ENCODE measurements at regions not wholly inside any gene's neighbourhood (a gene's known extent, or its start where the extent isn't known, plus 50 kb on each side); places are given as distances from the start of the nearest gene placed in this dataset.
"Not testable (repeated sequence)": the region's sequence is repeated elsewhere in the genome, so short reads cannot be mapped to it uniquely, and the experiment has no call there.

DNA sequence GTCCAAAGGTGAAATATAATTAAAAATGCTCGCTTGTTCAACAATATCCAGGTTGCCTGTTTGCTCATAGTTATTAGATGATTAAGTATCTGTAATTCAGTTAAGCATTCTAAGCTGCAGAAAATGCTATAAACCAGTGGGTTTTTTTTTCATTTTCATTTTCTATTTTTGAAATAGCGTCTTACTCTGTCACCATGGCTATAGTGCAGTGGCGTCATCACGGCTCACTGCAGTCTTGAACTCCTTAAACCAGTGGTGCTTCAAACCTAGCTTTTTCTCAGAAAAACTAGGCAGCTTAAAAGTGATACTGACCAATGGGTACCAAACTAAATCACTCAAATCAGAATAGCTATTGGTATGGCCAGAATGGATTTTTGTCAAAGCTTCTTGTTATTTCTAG is 925.2 kb downstream of the TSN start:
- DNase-seq, result no peak

DNA sequence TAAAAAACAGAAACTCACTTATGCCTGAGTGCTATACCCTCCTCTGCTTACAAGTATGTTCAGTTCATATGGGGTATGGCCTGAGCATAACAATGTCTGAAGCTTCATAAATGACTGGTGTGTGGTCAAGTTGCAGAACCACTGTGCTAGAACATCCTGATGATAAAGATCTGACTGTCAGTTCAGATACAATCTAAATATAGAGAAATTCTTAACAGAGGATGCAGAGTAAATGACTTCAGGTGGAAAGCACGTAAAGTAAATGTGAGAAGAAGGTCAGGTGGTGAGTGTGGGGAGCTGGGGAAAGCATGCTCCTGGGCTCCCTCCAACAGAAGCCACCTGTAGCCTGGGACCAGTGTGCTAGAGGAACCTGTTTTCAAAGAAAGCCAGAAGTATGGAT is 926.2 kb downstream of the TSN start:
- no peak for DNase-seq

DNA sequence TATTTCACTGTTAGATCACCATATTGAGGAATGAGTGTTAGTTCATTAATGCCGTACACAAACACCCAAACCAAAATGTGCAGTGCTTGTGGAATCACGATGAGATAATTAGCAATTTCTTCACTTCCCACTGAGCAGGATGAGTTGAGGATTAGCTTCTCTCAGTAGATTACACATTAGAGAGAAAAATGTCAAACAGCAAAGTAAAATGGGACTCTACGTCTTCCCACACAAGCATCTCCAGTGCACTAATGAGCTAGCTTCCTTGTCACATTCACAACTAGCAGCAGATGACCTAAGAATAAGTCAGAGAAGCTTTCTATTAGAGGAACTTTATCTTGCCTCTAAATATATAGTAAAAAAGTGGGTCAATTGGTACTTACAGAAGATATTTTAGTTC is 926.9 kb downstream of the TSN start:
- DNase-seq, result no peak

DNA sequence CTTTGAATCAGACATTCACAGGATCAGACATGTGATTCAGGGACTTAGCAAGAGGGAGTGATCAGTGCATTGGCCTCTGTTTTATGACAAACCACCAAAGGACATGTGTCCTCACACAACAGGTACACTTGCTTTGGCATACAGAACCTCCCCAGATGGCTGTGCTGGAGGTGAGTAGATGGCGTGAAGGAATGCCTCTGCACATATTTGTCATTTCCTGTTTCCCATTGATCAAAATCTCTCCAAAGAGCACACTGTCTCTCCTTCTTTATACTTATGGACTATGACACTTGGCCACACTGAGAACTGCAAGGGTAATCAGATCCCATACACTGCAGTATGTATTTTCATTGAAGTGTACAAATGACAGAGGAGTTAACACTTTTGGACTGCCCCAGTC is 927.6 kb downstream of the TSN start:
- DNase-seq, result no peak

DNA sequence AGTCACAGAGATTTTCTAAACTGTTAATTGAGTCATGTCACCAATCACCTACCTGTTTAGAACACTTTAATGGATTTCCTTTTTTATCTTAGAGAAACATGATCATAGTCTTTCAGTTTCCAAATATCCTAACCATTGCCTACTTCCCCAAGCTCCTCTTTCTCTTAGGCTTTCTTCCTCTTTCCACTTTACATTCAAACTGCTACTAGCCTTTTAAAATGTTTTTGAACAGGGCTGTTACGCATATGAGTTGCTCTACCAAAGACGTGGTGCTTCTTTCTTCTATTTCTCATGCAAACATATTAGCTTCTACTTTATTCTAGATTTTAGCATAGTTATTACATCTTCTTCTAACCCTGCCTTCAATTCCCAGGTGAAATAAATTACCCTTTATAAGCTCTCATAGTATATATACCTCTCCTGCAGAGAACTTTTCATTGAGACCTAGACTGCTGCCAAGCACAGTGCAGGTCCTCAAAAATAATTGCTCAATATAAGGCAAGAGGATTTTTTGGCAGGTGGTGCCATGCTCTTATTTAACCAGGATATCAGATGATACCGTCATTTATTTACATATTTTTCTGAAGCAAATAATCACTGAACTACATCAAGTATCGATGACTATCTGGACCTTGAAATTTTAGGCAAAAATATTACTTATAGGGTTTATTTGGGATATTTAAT is 937.1 kb downstream of the TSN start:
- no peak for DNase-seq

DNA sequence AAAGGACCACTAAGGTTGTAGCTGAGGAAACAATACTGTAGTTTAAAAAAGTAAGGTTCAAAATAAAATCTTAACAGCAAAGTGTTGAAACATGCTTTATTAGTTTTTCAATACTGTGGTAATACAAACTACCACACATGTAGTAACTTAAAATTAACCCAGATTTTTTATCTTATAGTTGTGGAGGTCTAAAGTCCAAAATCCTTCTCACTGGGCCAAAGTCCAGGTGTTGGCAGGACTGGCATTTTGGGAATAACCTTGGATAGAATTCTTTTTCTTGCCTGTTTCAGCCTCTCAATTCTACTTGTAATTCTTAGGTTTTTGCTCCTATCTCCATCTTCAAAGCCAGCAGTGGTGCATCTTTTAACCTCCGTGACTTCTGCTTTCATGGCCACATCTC is 942.0 kb downstream of the TSN start:
- DNase-seq, result no peak

DNA sequence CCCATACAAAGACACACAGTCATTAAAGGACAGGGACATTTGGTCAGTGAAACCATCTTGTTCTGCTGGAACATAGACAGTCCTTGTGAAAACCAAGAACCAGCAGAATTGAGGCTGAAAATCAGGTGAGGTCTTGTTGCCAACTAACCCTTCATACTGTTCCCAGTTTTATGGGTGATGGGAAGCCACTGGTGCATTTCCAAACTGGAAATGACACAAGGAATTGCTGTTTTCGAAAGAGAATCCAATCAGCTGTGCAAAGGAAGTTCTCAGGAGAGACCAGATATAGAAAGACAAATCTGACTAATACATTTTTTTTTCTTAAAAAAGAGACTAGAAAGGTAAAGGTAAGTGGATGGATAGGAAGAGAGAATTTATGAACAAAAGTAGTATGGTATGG is 948.2 kb downstream of the TSN start:
- no peak for DNase-seq

DNA sequence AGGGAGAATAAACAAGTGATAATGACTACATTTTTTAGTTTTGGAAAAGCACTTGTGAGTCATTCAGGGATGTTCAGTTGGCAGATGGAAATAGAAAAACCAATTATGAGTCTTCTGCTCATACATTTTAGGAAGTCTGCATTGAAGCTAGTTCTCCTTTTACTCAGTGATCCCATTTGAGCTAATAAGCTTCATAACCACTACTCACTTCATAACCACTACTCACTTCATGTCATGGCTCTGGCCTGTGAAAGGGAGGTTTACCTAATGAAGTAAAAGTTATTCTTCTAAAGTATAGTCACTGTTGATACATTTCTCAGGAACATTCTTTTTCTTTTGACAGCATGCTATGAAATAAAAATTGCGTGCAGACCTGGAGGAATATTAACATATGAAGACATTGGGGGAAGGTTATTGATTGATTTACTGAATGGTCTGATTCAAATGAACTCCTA is 948.7 kb downstream of the TSN start:
- no peak for DNase-seq

DNA sequence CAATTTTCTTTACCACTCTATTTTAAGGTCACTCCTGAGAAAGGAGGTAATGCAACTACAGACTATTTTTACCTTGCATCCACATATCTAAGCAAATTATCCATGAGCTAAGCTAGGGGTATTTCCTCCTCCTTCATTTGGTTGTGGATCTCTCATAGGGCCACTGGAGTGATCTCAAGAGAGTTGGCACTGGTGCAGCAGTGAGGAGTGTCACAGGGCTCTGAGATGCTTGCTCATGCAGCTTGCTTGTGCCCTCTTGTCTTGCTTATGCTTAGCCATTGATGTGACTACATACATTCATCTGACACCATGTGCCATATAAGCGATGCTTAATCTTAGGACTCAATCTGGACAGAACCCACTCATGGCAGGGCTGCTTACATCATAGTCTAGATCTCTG is 950.3 kb downstream of the TSN start:
- DNase-seq, result no peak

DNA sequence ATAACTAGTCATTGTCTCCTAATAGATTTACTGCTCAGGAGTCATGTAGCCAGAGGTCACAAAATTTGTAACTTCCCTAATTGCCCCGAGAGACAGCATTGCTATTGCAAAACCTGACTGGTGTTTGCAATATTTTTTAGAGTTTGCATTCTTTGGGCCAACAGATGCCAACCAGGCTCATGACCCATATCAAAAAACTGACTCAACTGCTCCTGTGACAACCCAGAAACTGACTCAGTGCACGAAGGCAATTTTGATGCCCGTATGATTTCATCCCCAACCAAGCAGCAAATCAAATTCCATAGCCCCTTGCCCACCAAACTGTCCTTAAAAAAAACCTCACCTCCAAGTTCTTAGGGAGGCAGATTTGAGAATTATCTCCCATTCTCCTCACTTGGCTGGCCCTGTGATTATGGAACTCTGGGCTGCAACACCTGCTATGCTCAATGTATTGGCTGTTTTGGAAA is 951.3 kb downstream of the TSN start:
- no peak for DNase-seq

DNA sequence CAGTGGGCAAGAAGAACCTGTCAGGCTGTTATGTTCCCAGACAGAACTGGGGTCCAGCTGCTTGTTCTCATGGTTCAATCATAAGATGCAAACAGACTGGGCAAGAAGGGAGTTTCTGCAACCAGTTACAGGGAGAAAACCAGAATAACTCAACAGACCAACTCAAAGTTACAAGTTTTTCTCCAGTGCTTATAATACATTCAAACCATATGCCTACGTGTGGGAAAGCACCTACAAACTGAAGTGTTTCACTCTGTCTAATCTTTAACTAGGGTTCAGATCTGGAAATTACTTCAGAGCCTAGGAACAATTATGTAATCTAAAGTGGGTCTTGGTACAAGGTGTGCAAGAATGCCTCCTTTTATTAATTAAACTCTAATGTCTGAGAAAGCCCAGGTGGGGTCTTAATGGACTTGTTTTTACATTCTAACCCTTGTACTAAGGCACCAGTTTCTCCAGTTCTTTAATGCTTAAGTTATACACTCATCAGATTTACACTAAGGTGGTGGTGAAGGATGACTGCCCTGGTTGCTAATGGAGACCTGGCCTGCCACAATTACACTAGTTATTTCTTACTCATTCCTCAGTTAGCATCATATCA is 951.9 kb downstream of the TSN start:
- no peak for DNase-seq

DNA sequence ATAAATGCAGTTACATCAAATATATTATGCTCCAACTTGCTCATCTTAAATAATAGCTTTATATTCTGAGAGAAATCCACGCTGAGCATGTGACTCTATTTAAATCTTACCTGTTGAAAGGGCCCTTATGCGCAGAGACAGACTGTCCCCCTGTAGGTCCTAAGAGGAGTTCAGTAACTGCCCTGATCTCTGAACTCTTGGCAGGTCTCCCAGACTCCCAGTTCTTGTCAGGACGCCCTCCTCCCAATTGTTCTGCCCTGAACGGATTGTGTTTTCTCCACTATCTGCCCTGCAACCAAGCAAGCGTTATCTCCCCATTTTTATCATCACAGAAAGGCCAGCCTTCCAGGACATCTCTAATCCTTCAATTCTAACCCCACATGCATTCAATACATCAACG is 954.6 kb downstream of the TSN start:
- no peak for DNase-seq

DNA sequence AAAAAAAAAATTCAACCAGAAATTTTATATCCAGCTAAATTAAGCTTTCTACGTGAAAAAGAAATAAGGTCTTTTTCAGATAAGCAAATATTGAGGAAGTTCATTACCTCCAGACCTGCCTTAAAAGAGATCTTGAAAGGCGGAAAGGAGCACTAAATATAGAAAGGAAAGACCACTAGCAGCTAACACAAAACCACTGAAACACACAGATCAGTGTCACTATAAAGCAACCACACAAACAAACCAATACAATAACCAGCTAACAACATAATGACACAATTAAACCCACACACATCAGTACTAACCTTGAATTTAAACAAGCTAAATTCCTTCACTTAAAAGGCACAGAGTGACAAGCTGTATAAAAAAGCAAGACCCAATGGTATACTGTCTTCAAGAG is 958.3 kb downstream of the TSN start:
- no peak for DNase-seq

DNA sequence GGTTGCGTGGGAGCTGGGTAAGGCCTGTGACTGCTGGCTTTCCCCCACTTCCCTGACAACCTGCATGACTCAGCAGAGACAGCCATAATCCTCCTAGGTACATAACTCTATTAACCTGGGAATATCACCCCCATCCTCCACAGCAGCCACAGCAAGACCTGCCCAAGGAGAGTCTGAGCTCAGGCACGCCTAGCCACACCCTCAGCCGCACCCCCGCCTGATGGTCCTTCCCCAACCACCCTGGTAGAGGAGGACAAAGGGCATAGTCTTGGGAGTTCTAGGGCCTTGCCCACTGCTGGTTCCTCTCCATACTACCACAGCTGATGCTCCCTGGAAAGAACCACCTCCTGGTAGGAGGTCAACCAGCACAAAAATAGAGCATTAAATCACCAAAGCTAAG is 965.4 kb downstream of the TSN start:
- DNase-seq, result not testable (repeated sequence)

DNA sequence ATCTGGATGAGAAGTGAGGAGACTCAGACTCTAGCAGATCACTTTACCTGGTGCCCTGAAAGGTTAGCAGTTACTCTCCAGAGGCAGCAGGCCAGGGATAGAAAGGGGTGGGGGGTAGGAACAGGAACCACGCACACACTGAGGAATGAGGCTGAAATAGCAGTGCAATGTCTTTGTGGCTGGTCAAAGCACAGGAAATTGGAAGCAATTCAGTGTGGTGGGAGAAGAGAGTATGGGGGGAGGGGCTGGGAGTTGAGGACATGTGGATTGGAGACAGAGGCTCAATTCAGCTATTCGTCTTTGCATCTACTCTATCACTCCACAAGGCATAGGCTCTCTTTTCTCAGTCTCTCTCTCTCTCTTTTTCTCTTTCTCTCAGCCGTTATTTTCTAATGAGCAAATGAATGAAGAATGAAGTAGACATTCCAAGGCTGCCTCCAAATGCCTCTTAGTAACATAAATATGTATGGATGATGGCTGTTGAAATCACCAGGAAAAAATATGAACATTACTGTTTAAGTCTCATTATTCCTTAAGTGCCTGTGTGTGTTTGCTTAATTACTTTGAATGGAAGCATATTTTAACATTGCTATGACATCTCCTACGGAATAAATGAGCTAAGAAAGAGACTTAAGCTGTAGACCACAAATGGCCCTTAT is 979.4 kb downstream of the TSN start:
- DNase-seq, result no peak

DNA sequence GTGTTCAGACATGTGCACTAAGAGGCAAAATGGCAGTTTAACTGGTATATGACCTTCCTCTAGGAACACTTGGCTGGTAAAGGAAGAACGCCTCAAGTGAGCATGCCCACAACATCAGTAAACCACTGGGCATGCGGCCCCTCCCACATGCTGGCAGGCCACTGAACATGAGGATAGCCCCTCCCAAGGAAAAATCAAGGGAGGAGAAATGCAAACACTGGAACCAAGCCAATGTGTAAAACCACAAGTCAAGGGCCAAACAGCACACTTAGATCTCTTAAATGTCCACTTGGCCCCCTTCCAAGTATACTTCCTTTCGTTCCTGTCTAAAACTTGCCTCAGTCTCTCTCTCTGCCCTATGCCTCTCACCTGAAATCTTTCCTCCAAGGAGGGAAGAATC is 980.8 kb downstream of the TSN start:
- no peak for DNase-seq

DNA sequence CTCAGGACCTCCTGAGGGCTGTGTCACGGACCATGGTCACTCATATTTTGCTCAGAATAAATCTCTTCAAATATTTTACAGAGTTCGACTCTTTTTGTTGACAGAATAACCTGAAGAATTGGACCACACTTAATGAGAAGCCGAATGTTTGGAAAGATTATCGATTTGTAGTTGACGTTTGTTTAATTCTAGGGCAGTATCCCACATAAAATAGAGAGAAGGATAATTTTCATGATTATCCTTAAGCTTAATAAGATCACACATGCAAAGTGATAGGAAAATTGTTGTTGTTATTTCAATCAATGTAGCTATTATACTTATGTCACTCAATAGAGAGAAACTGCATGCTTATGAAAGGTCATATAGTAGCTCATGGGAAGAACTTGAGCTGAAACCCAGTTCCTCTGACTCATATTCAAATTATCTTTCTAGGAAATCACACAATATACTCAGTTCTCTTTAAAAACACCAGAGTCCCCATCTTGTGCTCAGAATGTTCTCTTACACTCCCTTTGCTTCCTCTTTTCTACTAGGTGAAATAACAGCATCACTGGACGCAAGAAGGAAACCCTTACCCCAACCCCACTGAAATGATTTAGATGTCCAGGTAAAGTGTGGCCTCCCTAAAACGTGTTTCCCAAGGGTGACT is 982.1 kb downstream of the TSN start:
- no peak for DNase-seq

DNA sequence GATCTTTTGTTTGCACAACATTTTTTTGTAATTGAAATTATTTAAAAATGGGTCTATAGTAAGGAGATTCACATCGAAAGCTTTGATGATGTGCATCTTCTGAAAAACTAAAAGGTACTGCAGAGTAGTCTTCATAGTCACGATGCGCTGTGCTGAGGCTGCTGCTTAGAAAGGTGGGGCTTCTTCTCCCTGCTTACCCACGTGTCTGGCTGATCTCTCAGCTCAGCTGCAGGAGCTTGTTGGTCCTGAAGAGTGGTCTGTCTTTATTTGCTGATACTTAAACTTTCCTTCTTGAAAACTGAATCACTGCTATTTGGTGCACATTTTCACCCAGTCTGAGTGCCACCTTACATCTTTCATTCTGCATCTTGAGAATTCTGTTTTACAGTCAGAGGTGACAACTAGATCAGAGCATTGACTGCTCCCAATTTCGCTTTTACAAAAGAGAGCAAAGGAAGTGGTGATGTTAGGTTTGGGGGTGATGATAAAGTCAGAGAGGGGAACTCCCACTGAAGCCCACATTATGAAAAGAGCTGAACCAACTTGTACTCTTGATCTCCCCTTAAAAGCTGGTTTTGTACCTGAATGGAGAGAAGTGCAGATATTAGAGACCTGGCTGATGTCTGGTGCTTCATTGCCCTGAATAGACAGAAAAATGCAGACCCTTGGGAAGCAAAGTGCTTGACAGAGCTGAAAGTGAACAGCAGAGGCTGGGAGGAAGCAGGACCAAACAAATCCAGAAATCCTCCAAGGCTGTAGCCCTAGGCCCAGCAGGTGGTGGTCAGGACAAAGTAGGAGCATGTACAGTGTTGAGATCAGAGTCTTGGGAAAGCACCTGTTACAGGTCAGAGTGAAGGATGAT is 984.5 kb downstream of the TSN start:
- no peak for DNase-seq

DNA sequence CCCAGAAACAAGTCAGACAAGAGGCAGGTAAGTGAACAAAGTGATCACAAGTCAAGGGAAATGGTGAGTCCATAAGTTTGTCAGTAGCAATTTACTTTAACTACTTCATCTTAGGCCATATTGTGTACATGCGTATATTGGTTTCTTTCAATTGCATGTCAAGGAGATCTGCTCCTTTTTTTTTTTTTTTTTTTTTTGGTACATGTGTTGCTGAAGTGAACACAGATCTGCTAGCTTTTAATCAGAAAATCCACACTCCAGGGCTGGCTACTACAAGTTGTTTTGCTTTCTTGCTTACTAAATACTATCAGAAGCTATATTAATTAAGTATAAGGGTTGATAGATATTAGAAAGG is 985.1 kb downstream of the TSN start:
- no peak for DNase-seq

DNA sequence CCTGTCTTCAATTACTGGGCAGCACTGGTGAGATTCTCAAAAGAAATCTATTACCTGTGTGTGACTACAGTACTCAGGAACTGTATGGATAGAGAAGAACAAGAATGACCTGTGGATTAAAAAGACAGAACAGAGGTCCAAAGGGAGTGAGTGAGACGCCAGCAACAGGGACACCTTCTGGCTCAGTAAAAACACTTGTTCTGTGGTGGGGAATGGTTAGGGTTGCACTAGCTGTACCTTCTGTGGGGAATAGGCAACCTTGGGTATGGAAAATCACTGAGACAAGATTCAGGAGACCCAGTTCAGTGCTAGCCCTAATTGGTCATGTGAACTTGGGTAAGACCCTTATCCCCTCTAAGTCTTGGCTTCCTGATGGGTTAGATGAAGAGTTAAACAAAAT is 986.0 kb downstream of the TSN start:
- DNase-seq, result no peak

DNA sequence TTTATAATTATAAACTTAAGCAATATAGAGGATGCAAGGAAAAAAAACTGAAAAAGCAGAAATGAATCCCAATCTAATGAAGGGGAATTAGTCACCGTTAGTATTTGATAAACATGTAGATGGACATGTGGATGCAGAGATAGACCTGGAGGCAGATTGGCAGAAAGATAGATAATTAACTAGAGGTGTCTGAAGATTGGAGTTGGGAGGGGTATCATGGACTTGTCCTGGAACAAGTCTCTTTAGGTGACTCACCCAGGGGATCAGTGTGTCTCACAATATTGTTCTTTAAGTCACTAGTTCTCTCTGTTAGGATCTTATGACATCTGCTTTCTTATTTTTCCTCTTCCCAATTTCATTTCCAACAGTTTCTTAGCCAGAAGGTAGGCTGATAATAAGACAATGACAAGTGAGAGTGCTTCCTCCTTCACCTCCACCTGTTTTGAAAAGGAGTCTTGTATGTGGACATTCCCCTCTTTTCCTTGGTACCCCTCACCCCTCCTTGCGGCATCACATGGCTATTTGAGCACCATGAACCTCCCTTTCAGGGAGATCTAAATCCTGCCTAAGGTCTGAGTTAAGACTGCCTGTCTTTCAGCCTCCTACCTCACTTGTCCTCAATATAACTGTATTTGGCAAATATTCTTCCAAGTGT is 987.7 kb downstream of the TSN start:
- DNase-seq, result no peak

DNA sequence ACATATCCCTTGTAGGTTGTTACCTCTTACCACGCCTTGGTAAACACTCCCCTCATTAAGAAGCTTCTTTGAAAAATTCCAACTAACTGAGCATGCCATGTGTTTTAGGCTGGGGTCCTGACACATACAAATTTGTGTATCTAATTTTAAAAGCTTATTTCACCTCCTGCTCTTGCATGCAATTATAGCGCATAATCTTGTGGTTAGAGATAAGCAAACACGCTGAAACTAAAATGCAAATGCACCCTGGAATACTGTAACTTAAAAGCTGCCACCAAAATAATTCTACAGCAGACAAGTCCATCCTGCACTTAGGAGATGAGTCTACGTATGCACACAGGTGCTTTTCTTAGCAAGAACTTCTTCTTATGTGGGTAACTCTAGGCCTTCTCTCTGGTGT is 990.2 kb downstream of the TSN start:
- no peak for DNase-seq

DNA sequence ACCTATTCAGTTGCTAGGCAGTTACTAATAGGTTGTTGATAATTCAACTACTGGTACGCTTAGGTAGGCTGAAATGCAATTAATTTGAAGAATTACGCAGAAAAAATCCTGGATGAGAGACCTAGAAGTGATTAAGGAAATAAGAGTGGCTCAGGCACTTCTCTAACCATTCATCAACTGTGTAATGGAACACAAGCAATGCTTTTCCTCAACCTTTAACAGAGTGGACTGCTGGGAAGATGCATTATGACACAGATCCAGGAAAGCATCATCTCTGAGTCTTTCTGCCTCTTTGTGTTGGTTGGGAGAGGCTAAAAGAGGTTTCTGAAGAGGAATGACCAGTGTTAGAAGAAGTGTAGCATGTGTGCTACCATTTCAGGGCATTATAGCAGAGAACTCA is 992.2 kb downstream of the TSN start:
- DNase-seq, result no peak
